T-cell (primary cell): ENCODE measurements at regions not wholly inside any gene's neighbourhood (a gene's known extent, or its start where the extent isn't known, plus 50 kb on each side); places are given as distances from the start of the nearest gene placed in this dataset.

ENCODE experiments used
- ATAC-seq, 4 experiments: fragments of 200-7000 bp in 3 of 4; fragments of 150-1000 bp in 1 of 4; cut with Tn5 transposase; replicated peaks in 1 of 4; 1 replicate in 3 of 4; 2 replicates in 1 of 4; pipeline ENCODE4 v1.10.0; 2021; ENCODE audit warnings: moderate library complexity in 3 of 4, mild to moderate bottlenecking in 2 of 4, moderate number of reproducible peaks in 1 of 4
- CTCF ChIA-PET, 2 donors: fragments of 300-600 bp; sonication (Branson Sonifier 250); formaldehyde crosslinking; loops; one replicate each; lab custom pipeline; 2022; ENCODE audit warnings: antibody characterized with exemption in 2 of 2; lab: Charles Lee
- POLR2A ChIA-PET, 2 donors: fragments of 300-600 bp; sonication (Branson Sonifier 250); formaldehyde crosslinking; loops; one replicate each; lab custom pipeline; 2022; ENCODE audit warnings: antibody characterized with exemption in 2 of 2; lab: Charles Lee
- DNase-seq, 35 experiments: peaks; one replicate each; pipeline versions ENCODE4 v3.0.0 to v3.0.0-alpha.2; 2013 to 2023
- H3K27ac ChIP-seq: one replicate; pipeline ENCODE4 v1.5.1; 2013; ENCODE audit warnings: low read length
- H3K27me3 ChIP-seq, 2 experiments: replicated peaks in 1 of 2; 1 replicate in 1 of 2; 2 replicates in 1 of 2; pipeline versions ENCODE4 v1.6.1 to v1.7.0; 2013; ENCODE audit warnings: low read length in 1 of 2, mixed read lengths in 1 of 2; ENCODE audit not compliant: control insufficient read depth in 2 of 2, insufficient read depth in 2 of 2; ENCODE audit errors: extremely low read depth in 1 of 2
- H3K36me3 ChIP-seq, 2 donors: 1 replicate in 1 of 2; 2 replicates in 1 of 2; pipeline versions ENCODE4 v1.6.1 to v1.7.0; 2013; ENCODE audit warnings: low read length in 1 of 2; ENCODE audit not compliant: control insufficient read depth in 2 of 2, insufficient read depth in 1 of 2; ENCODE audit errors: extremely low read depth in 1 of 2
- H3K4me1 ChIP-seq, 2 experiments: 1 replicate in 1 of 2; 2 replicates in 1 of 2; pipeline versions ENCODE4 v1.6.1 to v1.7.0; 2013; ENCODE audit warnings: low read length in 2 of 2, mixed read lengths in 1 of 2; ENCODE audit not compliant: insufficient read depth in 2 of 2, control insufficient read depth in 1 of 2; ENCODE audit errors: extremely low read depth in 1 of 2
- H3K4me3 ChIP-seq, 2 donors: 1 replicate in 1 of 2; 2 replicates in 1 of 2; pipeline versions ENCODE4 v1.5.1 to v1.7.0; 2013; ENCODE audit warnings: mild to moderate bottlenecking in 2 of 2, low read length in 1 of 2, moderate library complexity in 1 of 2; ENCODE audit not compliant: control insufficient read depth in 1 of 2; ENCODE audit errors: extremely low read depth in 1 of 2
- H3K9me3 ChIP-seq: 2 replicates; pipeline ENCODE4 v1.7.0; 2013
- H3K27ac Mint-ChIP-seq, 2 donors: one replicate each; pipeline ENCODE4 v1.8.0; 2020 to 2021; ENCODE audit warnings: mild to moderate bottlenecking in 2 of 2, mixed read lengths in 2 of 2
- H3K27me3 Mint-ChIP-seq, 2 donors: one replicate each; pipeline ENCODE4 v1.8.0; 2021 to 2022; ENCODE audit warnings: mixed read lengths in 2 of 2
- H3K36me3 Mint-ChIP-seq: one replicate; pipeline ENCODE4 v1.8.0; 2021; ENCODE audit warnings: mixed read lengths
- H3K4me1 Mint-ChIP-seq, 3 donors: one replicate each; pipeline ENCODE4 v1.8.0; 2020 to 2022; ENCODE audit warnings: mixed read lengths in 3 of 3, mild to moderate bottlenecking in 1 of 3
- H3K4me3 Mint-ChIP-seq, 3 donors: one replicate each; pipeline ENCODE4 v1.8.0; 2020 to 2022; ENCODE audit warnings: mild to moderate bottlenecking in 3 of 3, mixed read lengths in 3 of 3, moderate library complexity in 3 of 3
- H3K9me3 Mint-ChIP-seq, 3 donors: one replicate each; pipeline ENCODE4 v1.8.0; 2020 to 2022; ENCODE audit warnings: mixed read lengths in 3 of 3
- WGBS: methylation state at CpG from one replicate; pipeline ENCODE4 v1.1.5; 2013; ENCODE audit warnings: missing lambda C conversion rate; ENCODE audit not compliant: insufficient coverage; 5-methylcytosine and 5-hydroxymethylcytosine counted together

- H3K27me3 Mint-ChIP-seq: peaks cover 0 to 7% of the 10 kb centered on the region in 2 donors
- no peaks in the 10 kb centered on the region for H3K9me3 ChIP-seq
- H3K36me3 Mint-ChIP-seq: no peaks in the 10 kb centered on the region
- DNase-seq (no peak), ATAC-seq (no peak)
- H3K4me3 Mint-ChIP-seq: no peak overlapping the region
- POLR2A ChIA-PET: no interaction called here
- H3K27ac ChIP-seq: no peak overlapping the region
- no peaks in the 10 kb centered on the region for H3K27me3 ChIP-seq
- CTCF ChIA-PET: no interaction called here
- no peaks in the 10 kb centered on the region for H3K36me3 ChIP-seq
- no peaks in the 10 kb centered on the region for H3K4me1 ChIP-seq
- H3K9me3 Mint-ChIP-seq: no peaks in the 10 kb centered on the region
- no CpG with 5 or more reads among the region's 2 CpGs for WGBS
- H3K4me3 ChIP-seq: no peak overlapping the region
- H3K27ac Mint-ChIP-seq: no peak overlapping the region
- H3K4me1 Mint-ChIP-seq: peaks cover 8 to 10% (median 9%) of the 10 kb centered on the region in 3 donors
Measured at GRCh38 chrX:121165930-121166359, 118.5 kb downstream of the GLUD2 start.

DNA sequence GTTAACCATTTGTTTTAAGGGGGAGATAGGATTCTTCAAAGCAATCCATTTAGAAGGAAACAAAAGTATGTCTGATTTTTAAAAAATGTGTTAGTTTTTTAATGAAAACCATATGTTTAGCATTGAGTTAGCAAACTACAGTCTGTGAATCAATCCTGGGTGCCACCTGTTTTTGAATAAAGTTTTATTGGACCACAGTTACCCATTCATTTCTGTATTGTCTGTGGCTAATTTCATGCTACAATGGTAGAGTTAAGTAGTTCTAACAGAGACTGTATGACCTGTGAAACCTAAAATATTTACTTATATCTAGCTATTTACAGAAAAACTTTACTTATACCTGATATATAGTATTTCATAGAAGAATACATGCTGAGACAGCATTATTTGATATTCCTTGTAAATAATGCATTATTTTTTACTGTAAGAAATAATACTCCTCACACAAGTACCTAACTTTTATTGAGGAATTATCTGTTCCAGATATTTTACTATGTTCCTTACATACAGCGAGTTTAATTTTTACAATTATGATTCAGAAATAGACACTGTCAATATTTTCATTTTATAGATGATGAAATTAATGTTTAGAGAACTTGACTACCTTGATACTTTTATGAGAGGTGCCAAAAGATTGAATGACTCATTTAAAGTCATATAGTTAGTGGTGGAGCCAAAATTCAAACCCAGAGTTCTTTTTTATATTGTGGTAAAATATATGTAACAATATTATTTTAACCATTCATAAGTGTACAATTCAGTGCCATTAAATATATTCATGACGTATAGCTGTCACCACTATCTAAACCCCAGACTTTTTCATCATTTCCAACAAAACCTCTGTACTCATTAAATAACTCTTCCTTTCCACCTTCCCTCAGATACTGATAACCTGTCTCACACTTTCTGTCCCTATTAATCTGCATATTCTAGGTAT is 122.0 kb downstream of the GLUD2 start:
- no peaks in the 10 kb centered on the region for H3K36me3 ChIP-seq
- Mint-ChIP-seq H3K9me3 (no peaks in the 10 kb centered on the region), H3K4me1 (peaks cover 0 to 2% (median 0%) of the 10 kb centered on the region in 3 donors), H3K27ac (no peak overlapping the region), H3K27me3 (peaks cover 0 to 7% of the 10 kb centered on the region in 2 donors), H3K36me3 (no peaks in the 10 kb centered on the region), H3K4me3 (no peak overlapping the region)
- no peak overlapping the region for H3K4me3 ChIP-seq
- no peak overlapping the region for H3K27ac ChIP-seq
- ChIA-PET CTCF (interaction anchor here in 1 of 2 donors (0.6 kb wide), 2 partner anchors 20 to 142 kb away, joined by 3 read pairs; no protein-coding TSS in a partner anchor), POLR2A (no interaction called here)
- WGBS: no CpG with 5 or more reads among the region's 2 CpGs
- DNase-seq: no peak
- H3K4me1 ChIP-seq: no peaks in the 10 kb centered on the region
- ATAC-seq: no peak
- no peaks in the 10 kb centered on the region for H3K27me3 ChIP-seq
- no peaks in the 10 kb centered on the region for H3K9me3 ChIP-seq

- ATAC-seq (no peak), DNase-seq (no peak)
- no peaks in the 10 kb centered on the region for H3K9me3 ChIP-seq
- no peak overlapping the region for H3K4me3 ChIP-seq
- no CpG with 5 or more reads among the region's 2 CpGs for WGBS
- Mint-ChIP-seq H3K27ac (no peak overlapping the region), H3K36me3 (no peaks in the 10 kb centered on the region), H3K27me3 (peaks cover 0 to 3% of the 10 kb centered on the region in 2 donors), H3K4me3 (no peak overlapping the region), H3K9me3 (no peaks in the 10 kb centered on the region), H3K4me1 (no peaks in the 10 kb centered on the region)
- no peak overlapping the region for H3K27ac ChIP-seq
- no peaks in the 10 kb centered on the region for H3K27me3 ChIP-seq
- ChIA-PET CTCF (no interaction called here), POLR2A (no interaction called here)
- no peaks in the 10 kb centered on the region for H3K4me1 ChIP-seq
- no peaks in the 10 kb centered on the region for H3K36me3 ChIP-seq
Measured at GRCh38 chrX:121172703-121173102, 125.3 kb downstream of the GLUD2 start.

GRCh38 chrX:121179972-121180371 is 132.6 kb downstream of the GLUD2 start:
- H3K4me1 Mint-ChIP-seq: no peaks in the 10 kb centered on the region
- Histone ChIP-seq H3K9me3 (no peaks in the 10 kb centered on the region), H3K4me1 (no peaks in the 10 kb centered on the region), H3K4me3 (no peak overlapping the region), H3K36me3 (no peaks in the 10 kb centered on the region), H3K27me3 (no peaks in the 10 kb centered on the region), H3K27ac (no peak overlapping the region)
- H3K9me3 Mint-ChIP-seq: peaks cover 0 to 7% (median 0%) of the 10 kb centered on the region in 3 donors
- WGBS: no CpG with 5 or more reads among the region's 1 CpG
- no peak overlapping the region for H3K27ac Mint-ChIP-seq
- no peak overlapping the region for H3K4me3 Mint-ChIP-seq
- no peaks in the 10 kb centered on the region for H3K36me3 Mint-ChIP-seq
- peaks cover 0 to 12% of the 10 kb centered on the region in 2 donors for H3K27me3 Mint-ChIP-seq
- POLR2A ChIA-PET: no interaction called here
- ATAC-seq (no peak), DNase-seq (no peak)
- CTCF ChIA-PET: no interaction called here

- H3K9me3 Mint-ChIP-seq: no peaks in the 10 kb centered on the region
- no peaks in the 10 kb centered on the region for H3K36me3 Mint-ChIP-seq
- H3K27ac ChIP-seq: no peak overlapping the region
- no peaks in the 10 kb centered on the region for H3K9me3 ChIP-seq
- H3K27me3 Mint-ChIP-seq: peaks cover 0 to 19% of the 10 kb centered on the region in 2 donors
- DNase-seq: no peak
- no peaks in the 10 kb centered on the region for H3K27me3 ChIP-seq
- no peak overlapping the region for H3K27ac Mint-ChIP-seq
- no peak overlapping the region for H3K4me3 Mint-ChIP-seq
- H3K4me3 ChIP-seq: no peak overlapping the region
- ChIA-PET CTCF (no interaction called here), POLR2A (no interaction called here)
- H3K36me3 ChIP-seq: no peaks in the 10 kb centered on the region
- H3K4me1 Mint-ChIP-seq: no peaks in the 10 kb centered on the region
- no CpG with 5 or more reads among the region's 10 CpGs for WGBS
- ATAC-seq: no peak
- no peaks in the 10 kb centered on the region for H3K4me1 ChIP-seq
Measured at GRCh38 chrX:121191779-121192178, 144.4 kb downstream of the GLUD2 start.

GRCh38 chrX:121195719-121196118 is 148.3 kb downstream of the GLUD2 start:
- ChIA-PET CTCF (no interaction called here), POLR2A (interaction anchor here in 1 of 2 donors (0.6 kb wide), 1 partner anchor 253 kb away, joined by 6 read pairs; no protein-coding TSS in a partner anchor)
- Mint-ChIP-seq H3K9me3 (no peaks in the 10 kb centered on the region), H3K4me1 (no peaks in the 10 kb centered on the region), H3K27me3 (peaks cover 0 to 12% of the 10 kb centered on the region in 2 donors), H3K36me3 (no peaks in the 10 kb centered on the region), H3K27ac (no peak overlapping the region), H3K4me3 (no peak overlapping the region)
- H3K4me1 ChIP-seq: no peaks in the 10 kb centered on the region
- H3K36me3 ChIP-seq: no peaks in the 10 kb centered on the region
- H3K27ac ChIP-seq: no peak overlapping the region
- H3K27me3 ChIP-seq: no peaks in the 10 kb centered on the region
- DNase-seq: no peak
- no peak overlapping the region for H3K4me3 ChIP-seq
- no peaks in the 10 kb centered on the region for H3K9me3 ChIP-seq
- ATAC-seq: no peak
- WGBS: no CpG with 5 or more reads among the region's 2 CpGs
